ENCODE measurements at regions not wholly inside any gene's neighbourhood (a gene's known extent, or its start where the extent isn't known, plus 50 kb on each side); places are given as distances from the start of the nearest gene placed in this dataset.

GRCh38 chr4:81966676-81967075, 407.1 kb downstream of the HNRNPD start:
- no peak for TF ChIP-seq CTCF (IDR thresholded peaks at IDR 0.05)
- TF ChIP-seq POLR2A (IDR thresholded peaks at IDR 0.05; ENCODE audit: low read depth): no peak
- no peak for TF ChIP-seq POLR2AphosphoS5 (IDR thresholded peaks at IDR 0.05)
